Astrocyte of the spinal cord (primary cell): ENCODE measurements at regions not wholly inside any gene's neighbourhood (a gene's known extent, or its start where the extent isn't known, plus 50 kb on each side); places are given as distances from the start of the nearest gene placed in this dataset.
"Not testable (repeated sequence)": the region's sequence is repeated elsewhere in the genome, so short reads cannot be mapped to it uniquely, and the experiment has no call there.

Source experiments
- DNase-seq: peaks from one replicate; pipeline ENCODE4 v3.0.0; 2011; ENCODE audit warnings: low read depth, low spot score
- H3K4me3 ChIP-seq: 2 replicates; pipeline ENCODE4 v1.5.1; 2011; ENCODE audit warnings: low read depth, mild to moderate bottlenecking, low read length, moderate library complexity
- in situ Hi-C: cut with HindIII; loops from 2 replicates; pipeline ENCODE4 v1.10.0; 2017; ENCODE audit warnings: low sequenced_read_pairs
- TF ChIP-seq, protein P1 (sequence below): IDR thresholded peaks from 2 replicates; pipeline ENCODE4 v1.5.1; 2012; ENCODE audit warnings: low read depth, mild to moderate bottlenecking, low read length, inconsistent platforms

GRCh38 chr16:87048730-87049115 is 268.5 kb downstream of the C16orf95 start:
- DNase-seq: no peak
- no peak overlapping the region for H3K4me3 ChIP-seq
- in situ Hi-C loops: no loop called here
- TF ChIP-seq, protein P1, sequence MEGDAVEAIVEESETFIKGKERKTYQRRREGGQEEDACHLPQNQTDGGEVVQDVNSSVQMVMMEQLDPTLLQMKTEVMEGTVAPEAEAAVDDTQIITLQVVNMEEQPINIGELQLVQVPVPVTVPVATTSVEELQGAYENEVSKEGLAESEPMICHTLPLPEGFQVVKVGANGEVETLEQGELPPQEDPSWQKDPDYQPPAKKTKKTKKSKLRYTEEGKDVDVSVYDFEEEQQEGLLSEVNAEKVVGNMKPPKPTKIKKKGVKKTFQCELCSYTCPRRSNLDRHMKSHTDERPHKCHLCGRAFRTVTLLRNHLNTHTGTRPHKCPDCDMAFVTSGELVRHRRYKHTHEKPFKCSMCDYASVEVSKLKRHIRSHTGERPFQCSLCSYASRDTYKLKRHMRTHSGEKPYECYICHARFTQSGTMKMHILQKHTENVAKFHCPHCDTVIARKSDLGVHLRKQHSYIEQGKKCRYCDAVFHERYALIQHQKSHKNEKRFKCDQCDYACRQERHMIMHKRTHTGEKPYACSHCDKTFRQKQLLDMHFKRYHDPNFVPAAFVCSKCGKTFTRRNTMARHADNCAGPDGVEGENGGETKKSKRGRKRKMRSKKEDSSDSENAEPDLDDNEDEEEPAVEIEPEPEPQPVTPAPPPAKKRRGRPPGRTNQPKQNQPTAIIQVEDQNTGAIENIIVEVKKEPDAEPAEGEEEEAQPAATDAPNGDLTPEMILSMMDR: no peak

DNA sequence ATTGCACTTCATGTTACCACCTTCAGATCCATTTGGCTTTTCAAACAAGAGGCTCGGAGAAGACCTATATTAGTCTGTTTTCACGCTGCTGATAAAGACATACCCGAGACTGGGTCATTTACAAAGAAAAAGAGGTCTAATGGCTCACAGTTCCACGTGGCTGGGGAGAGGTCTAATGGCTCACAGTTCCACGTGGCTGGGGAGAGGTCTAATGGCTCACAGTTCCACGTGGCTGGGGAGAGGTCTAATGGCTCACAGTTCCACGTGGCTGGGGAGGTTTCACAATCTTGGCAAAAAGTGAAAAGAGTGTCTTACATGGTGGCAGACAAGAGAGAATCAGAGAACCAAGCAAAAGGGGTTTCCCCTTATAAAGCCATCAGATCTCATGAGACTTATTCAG is 268.0 kb downstream of the C16orf95 start:
- H3K4me3 ChIP-seq, in situ Hi-C loops, DNase-seq: not testable (repeated sequence)

GRCh38 chr16:87050142-87050541 is 267.1 kb downstream of the C16orf95 start:
- TF ChIP-seq, protein P1: no peak
- in situ Hi-C loops: loop anchor here (25.0 kb wide), 1 partner anchor 488 kb away; the partner anchor contains the start of genes FOXC2 and MTHFSD
- no peak overlapping the region for H3K4me3 ChIP-seq
- no peak for DNase-seq

GRCh38 chr16:87051526-87052320 is 265.5 kb downstream of the C16orf95 start:
- in situ Hi-C loops: loop anchor here (25.0 kb wide), 1 partner anchor 489 kb away; the partner anchor contains the start of genes FOXC2 and MTHFSD
- TF ChIP-seq, protein P1: no peak
- no peak for DNase-seq
- H3K4me3 ChIP-seq: no peak overlapping the region

- in situ Hi-C loops: loop anchor here (25.0 kb wide), 1 partner anchor 490 kb away; the partner anchor contains the start of genes FOXC2 and MTHFSD
- no peak overlapping the region for H3K4me3 ChIP-seq
- TF ChIP-seq, protein P1: no peak
- DNase-seq: no peak
Measured at GRCh38 chr16:87052506-87052905, 264.7 kb downstream of the C16orf95 start.

DNA sequence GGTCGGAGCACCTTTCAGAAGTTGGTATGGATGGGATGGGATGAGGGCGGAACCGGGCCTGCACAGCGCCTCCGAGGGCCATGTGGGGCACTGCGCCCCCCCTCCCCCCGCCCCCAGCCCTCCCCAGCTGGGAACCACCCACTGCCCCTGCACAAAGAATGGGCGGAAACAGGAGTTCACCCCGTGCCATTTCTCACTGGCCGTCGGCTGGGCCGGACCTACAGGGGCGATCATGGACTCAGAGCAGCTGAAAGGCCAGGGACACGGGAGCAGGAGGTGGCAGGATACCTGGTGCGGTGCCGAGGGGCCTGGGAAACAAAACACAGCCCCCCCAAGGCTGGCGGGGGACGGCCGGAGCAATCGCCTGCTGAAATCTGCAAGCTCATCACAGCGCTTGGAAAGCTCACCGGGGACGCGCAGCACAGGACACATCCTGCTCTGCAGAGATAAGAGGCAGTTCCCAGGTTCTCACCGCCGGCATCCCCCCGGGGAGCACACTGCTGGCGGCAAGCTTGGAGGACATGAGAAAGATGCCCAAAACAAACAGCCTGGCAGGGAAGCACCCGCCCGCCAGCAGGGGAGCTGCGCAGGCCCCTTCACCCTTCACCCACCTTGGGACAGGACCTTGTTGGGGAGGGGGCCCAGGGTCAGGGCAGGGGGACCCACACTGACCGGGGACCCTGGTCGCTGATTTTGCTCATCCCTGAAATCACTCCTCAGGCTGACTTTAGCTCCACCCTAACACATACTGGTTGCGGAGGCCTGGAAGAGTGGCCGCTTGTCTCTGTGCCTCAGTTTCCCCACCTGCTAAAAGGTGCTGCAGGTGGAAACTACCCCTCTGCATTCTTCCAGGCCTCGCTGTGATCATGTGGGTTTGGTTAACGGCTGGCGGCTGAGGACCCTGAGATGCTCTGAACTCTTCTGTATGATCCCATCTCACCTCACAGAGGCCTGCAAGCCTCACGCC is 263.9 kb downstream of the C16orf95 start:
- in situ Hi-C loops: loop anchor here (25.0 kb wide), 1 partner anchor 491 kb away; the partner anchor contains the start of genes FOXC2 and MTHFSD
- DNase-seq: no peak
- H3K4me3 ChIP-seq: no peak overlapping the region
- TF ChIP-seq, protein P1: peak; percentile 5
